GM12865 (cell line): ENCODE measurements at regions not wholly inside any gene's neighbourhood (a gene's known extent, or its start where the extent isn't known, plus 50 kb on each side); places are given as distances from the start of the nearest gene placed in this dataset.
"Not testable (repeated sequence)": the region's sequence is repeated elsewhere in the genome, so short reads cannot be mapped to it uniquely, and the experiment has no call there.

ENCODE experiments used
- DNase-seq: peaks from one replicate; pipeline ENCODE4 v3.0.0; 2010; ENCODE audit warnings: low read depth
- H3K4me3 ChIP-seq: 2 replicates; pipeline ENCODE4 v1.5.1; 2011; ENCODE audit warnings: mild to moderate bottlenecking, low read depth, low read length, control low read depth
- CTCF ChIP-seq: IDR thresholded peaks from 2 replicates; pipeline ENCODE4 v1.5.1; 2011; ENCODE audit warnings: low read length, control low read depth, low read depth, inconsistent platforms; ENCODE audit not compliant: insufficient read depth; ENCODE audit errors: missing control alignments

GRCh38 chr10:4395731-4396130 lies 430.3 kb upstream of the AKR1E2 start:
- no peak for DNase-seq
- no peak for TF ChIP-seq CTCF

GRCh38 chr10:4394455-4394854 lies 431.6 kb upstream of the AKR1E2 start:
- not testable (repeated sequence) for DNase-seq, H3K4me3 ChIP-seq

More at GRCh38 chr10:4395731-4396130, 430.3 kb upstream of the AKR1E2 start:
- no peak overlapping the region for H3K4me3 ChIP-seq

GRCh38 chr10:4391683-4392082 lies 434.3 kb upstream of the AKR1E2 start:
- no peak overlapping the region for H3K4me3 ChIP-seq
- TF ChIP-seq CTCF, result no peak
- peak; percentile 1 for DNase-seq

- no peak overlapping the region for H3K4me3 ChIP-seq
- no peak for DNase-seq
- no peak for TF ChIP-seq CTCF
These were observed 435.8 kb upstream of the AKR1E2 start for GRCh38 chr10:4390219-4390618.

GRCh38 chr10:4385231-4385870 lies 440.7 kb upstream of the AKR1E2 start:
- no peak for DNase-seq
- no peak overlapping the region for H3K4me3 ChIP-seq
- no peak for TF ChIP-seq CTCF

GRCh38 chr10:4384245-4384644 lies 441.8 kb upstream of the AKR1E2 start:
- no peak for DNase-seq
- no peak overlapping the region for H3K4me3 ChIP-seq
- no peak for TF ChIP-seq CTCF

- H3K4me3 ChIP-seq, result no peak overlapping the region
- no peak for TF ChIP-seq CTCF
- DNase-seq, result no peak
These were observed 442.3 kb upstream of the AKR1E2 start for GRCh38 chr10:4383651-4384098.
